ENCODE measurements at regions not wholly inside any gene's neighbourhood (a gene's known extent, or its start where the extent isn't known, plus 50 kb on each side); places are given as distances from the start of the nearest gene placed in this dataset.

DNA sequence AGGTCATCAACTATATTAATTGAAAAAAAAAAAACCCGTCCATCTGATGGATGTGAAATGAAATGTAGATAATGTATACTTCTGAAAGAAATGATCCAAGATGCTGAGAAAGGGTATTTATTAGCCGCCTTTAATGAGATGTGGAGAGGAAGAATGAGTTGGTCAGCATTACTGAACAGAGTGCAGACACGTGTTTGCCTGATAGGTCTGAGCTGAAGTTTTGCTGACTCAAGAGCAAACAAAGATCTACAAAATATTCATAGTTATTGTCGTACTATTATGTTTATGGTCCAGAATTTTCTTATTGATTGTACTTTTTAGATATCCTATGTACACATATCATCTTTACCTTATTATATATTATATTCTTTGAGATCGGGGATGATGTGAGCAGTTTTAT is 235.3 kb downstream of the RDH14 start:
- no peak overlapping the region for H3K27ac ChIP-seq
- CTCF ChIA-PET: interaction anchor here (0.7 kb wide), 1 partner anchor 1405 kb away, joined by 3 read pairs; no protein-coding TSS in a partner anchor
- WGBS (ENCODE audit: missing lambda C conversion rate): 67% methylated on average over 5 of the region's 5 CpGs
- TF ChIP-seq HOXB13 (CRISPR knock-in tag; IDR thresholded peaks at IDR 0.05; ENCODE audit: low read depth): no peak
- no peak for TF ChIP-seq RNF2 (IDR thresholded peaks at IDR 0.05; ENCODE audit: borderline replicate concordance, low read depth)
- peak; percentile 21 for TF ChIP-seq MAFK (IDR thresholded peaks at IDR 0.05; ENCODE audit: partially characterized antibody)
- TF ChIP-seq, protein P1, sequence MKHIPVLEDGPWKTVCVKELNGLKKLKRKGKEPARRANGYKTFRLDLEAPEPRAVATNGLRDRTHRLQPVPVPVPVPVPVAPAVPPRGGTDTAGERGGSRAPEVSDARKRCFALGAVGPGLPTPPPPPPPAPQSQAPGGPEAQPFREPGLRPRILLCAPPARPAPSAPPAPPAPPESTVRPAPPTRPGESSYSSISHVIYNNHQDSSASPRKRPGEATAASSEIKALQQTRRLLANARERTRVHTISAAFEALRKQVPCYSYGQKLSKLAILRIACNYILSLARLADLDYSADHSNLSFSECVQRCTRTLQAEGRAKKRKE (CRISPR knock-in tag; IDR thresholded peaks at IDR 0.05; ENCODE audit: low read depth): no peak
- TF ChIP-seq JUN (IDR thresholded peaks at IDR 0.05): no peak
- no peak for TF ChIP-seq ESRRA (IDR thresholded peaks at IDR 0.05; ENCODE audit: borderline replicate concordance, low read length)
- H3K9me3 ChIP-seq: no peaks in the 10 kb centered on the region
- H3K4me2 ChIP-seq: no peak overlapping the region
- ATAC-seq: no peak
- POLR2A ChIA-PET: no interaction called here
- no peak overlapping the region for H3K4me3 ChIP-seq
- no peak for FAIRE-seq
- no peak for DNase-seq (ENCODE audit: low read depth in 1 of 2, low spot score in 1 of 2)
- no peaks in the 10 kb centered on the region for H3K4me1 ChIP-seq

DNA sequence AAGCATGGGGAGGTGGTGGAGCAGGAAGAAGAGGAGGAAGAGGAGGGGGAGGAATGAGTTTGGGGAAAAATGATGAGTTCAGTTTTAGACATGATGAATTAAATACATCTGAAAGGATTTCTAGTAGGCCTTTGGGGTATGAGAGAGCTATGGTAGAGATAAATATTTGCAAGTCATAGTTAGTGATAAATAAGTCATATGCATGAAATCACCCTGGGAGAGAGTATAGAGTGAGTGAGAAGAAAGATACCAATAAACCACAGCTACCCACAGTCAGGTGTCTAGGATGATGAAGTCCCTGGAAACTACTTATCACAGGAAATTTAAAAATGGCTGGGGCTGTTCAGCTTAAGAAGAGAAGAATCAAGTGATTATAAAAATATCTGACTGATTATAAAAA is 240.5 kb downstream of the RDH14 start:
- H3K4me2 ChIP-seq: no peak overlapping the region
- TF ChIP-seq ZFP36 (IDR thresholded peaks at IDR 0.05; ENCODE audit: borderline replicate concordance, partially characterized antibody) (no peak), NFE2L2 (conservative IDR thresholded peaks at IDR 0.05; ENCODE audit: low read length) (peak; percentile 62; the same call in 1 of the 2 replicates)
- DNase-seq (ENCODE audit: low read depth in 1 of 2, low spot score in 1 of 2): no peak
- ATAC-seq: no peak
- POLR2A ChIA-PET: no interaction called here
- H3K9me3 ChIP-seq: no peaks in the 10 kb centered on the region
- no peak for FAIRE-seq
- no peak overlapping the region for H3K27ac ChIP-seq
- peaks cover 10% of the 10 kb centered on the region; the same call in 2 of the 3 replicates for H3K4me1 ChIP-seq
- CTCF ChIA-PET: no interaction called here
- no peak overlapping the region for H3K4me3 ChIP-seq

DNA sequence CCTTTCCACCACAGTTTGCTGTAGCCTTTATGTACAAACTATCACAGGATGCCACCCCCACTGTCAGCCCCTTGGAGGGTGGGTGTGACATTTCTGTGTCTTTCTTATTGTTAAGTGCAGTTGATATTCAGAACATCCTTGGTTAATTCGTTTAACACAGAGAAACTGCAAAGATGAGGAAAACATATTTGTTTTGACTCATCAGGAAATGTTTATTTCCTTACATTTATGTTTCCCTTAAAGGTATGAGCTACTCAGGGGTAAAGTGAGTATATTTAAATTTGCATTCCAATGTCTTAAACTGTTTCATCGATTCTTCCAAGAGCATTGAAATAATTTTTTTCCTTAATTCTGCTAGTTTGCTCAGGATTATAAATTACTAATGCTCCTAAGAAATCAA is 243.4 kb downstream of the RDH14 start:
- ATAC-seq (peak in 1 of 2 experiments; percentile 23; a peak in 1 of 6 replicates), DNase-seq (ENCODE audit: low read depth in 1 of 2, low spot score in 1 of 2) (no peak), FAIRE-seq (no peak)
- TF ChIP-seq FOSL2 (IDR thresholded peaks at IDR 0.05): no peak
- 0 out of 2 replicates have a peak, but pooled peaks have one; percentile 12 for TF ChIP-seq FOSL2 (CRISPR knock-in tag; IDR thresholded peaks at IDR 0.05)
- no peak for TF ChIP-seq EHF (CRISPR knock-in tag; IDR thresholded peaks at IDR 0.05)
- H3K9me3 ChIP-seq: no peaks in the 10 kb centered on the region
- no peak overlapping the region for H3K4me3 ChIP-seq
- ChIA-PET POLR2A (no interaction called here), CTCF (no interaction called here)
- H3K4me2 ChIP-seq: peak overlapping the region; percentile 44
- no peak overlapping the region for H3K27ac ChIP-seq
- H3K4me1 ChIP-seq: peaks cover 11% of the 10 kb centered on the region
- 2% methylated on average over 2 of the region's 2 CpGs for WGBS (ENCODE audit: missing lambda C conversion rate)

DNA sequence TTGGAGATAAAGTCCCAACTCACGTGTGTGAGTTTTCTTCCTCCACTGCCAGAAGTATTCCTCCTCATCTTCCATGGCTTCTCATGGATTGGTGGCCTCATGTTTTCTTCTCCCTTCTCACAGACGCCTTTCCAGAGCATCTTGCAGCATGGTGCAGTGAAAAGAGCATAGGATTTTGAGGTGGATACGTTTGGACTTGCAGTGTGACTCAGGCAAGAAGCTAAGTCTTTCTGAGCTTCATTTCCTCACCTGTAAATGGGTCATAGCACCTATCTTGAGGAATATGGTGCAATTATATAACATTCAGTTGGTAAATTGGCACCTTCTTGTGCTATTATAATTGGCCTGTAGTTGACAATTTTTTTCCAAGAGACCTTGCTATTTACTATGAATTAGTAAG is 247.6 kb downstream of the RDH14 start:
- TF ChIP-seq NPAS2 (CRISPR knock-in tag; IDR thresholded peaks at IDR 0.05; ENCODE audit: borderline replicate concordance) (no peak), PHF8 (IDR thresholded peaks at IDR 0.05; ENCODE audit: borderline replicate concordance, low read depth) (no peak), RFX5 (IDR thresholded peaks at IDR 0.05) (no peak), SREBF2 (IDR thresholded peaks at IDR 0.05) (no peak), EHF (CRISPR knock-in tag; IDR thresholded peaks at IDR 0.05) (no peak), MYC (IDR thresholded peaks at IDR 0.05; ENCODE audit: borderline replicate concordance, low read length) (no peak)
- TF ChIP-seq, protein P2, sequence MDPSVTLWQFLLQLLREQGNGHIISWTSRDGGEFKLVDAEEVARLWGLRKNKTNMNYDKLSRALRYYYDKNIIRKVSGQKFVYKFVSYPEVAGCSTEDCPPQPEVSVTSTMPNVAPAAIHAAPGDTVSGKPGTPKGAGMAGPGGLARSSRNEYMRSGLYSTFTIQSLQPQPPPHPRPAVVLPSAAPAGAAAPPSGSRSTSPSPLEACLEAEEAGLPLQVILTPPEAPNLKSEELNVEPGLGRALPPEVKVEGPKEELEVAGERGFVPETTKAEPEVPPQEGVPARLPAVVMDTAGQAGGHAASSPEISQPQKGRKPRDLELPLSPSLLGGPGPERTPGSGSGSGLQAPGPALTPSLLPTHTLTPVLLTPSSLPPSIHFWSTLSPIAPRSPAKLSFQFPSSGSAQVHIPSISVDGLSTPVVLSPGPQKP (IDR thresholded peaks at IDR 0.05; ENCODE audit: low read depth, low read length): no peak
- Histone ChIP-seq H3K4me2 (no peak overlapping the region), H3K9me3 (no peaks in the 10 kb centered on the region), H3K27ac (no peak overlapping the region), H3K4me3 (no peak overlapping the region), H3K4me1 (peaks cover 23% of the 10 kb centered on the region)
- ATAC-seq (no peak; a peak in 1 of 6 replicates), FAIRE-seq (no peak), DNase-seq (ENCODE audit: low read depth in 1 of 2, low spot score in 1 of 2) (no peak)
- POLR2A ChIA-PET: no interaction called here
- 44% methylated on average over 3 of the region's 3 CpGs for WGBS (ENCODE audit: missing lambda C conversion rate)
- CTCF ChIA-PET: interaction anchor here (1.4 kb wide), 2 partner anchors 65 to 93 kb away, joined by 3 to 5 read pairs; no protein-coding TSS in a partner anchor
